ENCODE measurements at regions not wholly inside any gene's neighbourhood (a gene's known extent, or its start where the extent isn't known, plus 50 kb on each side); places are given as distances from the start of the nearest gene placed in this dataset.

DNA sequence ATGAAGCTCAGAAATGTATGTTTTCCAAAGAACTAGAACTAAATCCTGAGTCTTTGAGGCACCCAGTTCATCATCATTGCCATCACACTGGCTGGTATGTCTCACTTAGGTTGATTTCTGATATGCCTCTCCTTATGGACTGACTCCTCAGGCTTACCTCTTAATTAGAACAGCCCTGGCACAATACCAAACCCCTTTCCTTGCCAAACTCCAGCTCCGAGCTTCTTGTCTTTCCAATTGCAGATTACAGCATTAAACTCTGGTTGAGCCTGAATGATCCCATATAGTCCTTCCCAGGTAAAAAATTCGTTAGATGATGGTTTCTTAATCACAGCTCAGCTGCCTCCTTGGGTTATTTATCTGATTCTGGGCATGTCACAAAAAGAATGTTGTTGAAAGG is 66.3 kb downstream of the RTP4 start:
- FAIRE-seq (no peak), DNase-seq (ENCODE audit: low read depth, low spot score) (no peak)
- Histone ChIP-seq H3K36me3 (ENCODE audit: control insufficient read depth in 2 of 2, extremely low read depth in 1 of 2, insufficient read depth in 2 of 2, low read length in 2 of 2) (no peaks in the 10 kb centered on the region), H3K4me3 (replicated peaks in 1 of 3; ENCODE audit: insufficient read depth in 1 of 3, low read depth in 1 of 3, low read length in 3 of 3) (no peak overlapping the region), H2AFZ (ENCODE audit: low read depth, low read length) (no peak overlapping the region), H3K9me3 (replicated peaks; ENCODE audit: control insufficient read depth, insufficient read depth, low read length) (no peaks in the 10 kb centered on the region), H3K27ac (ENCODE audit: insufficient read depth, low read depth, low read length) (no peak overlapping the region), H3K79me2 (ENCODE audit: control insufficient read depth, insufficient read depth, low read length) (no peaks in the 10 kb centered on the region), H3K9me1 (replicated peaks; ENCODE audit: control insufficient read depth, extremely low read depth, insufficient read depth, low read length) (no peaks in the 10 kb centered on the region), H3K27me3 (ENCODE audit: control insufficient read depth in 2 of 2, insufficient read depth in 2 of 2, low read length in 2 of 2) (no peaks in the 10 kb centered on the region), H3K4me2 (ENCODE audit: insufficient read depth, low read length) (no peak overlapping the region), H4K20me1 (replicated peaks; ENCODE audit: control insufficient read depth, extremely low read depth, insufficient read depth, low read length) (no peaks in the 10 kb centered on the region), H3K4me1 (ENCODE audit: control insufficient read depth, extremely low read depth, insufficient read depth, low read length) (no peaks in the 10 kb centered on the region), H3K9ac (replicated peaks; ENCODE audit: extremely low read depth, insufficient read depth, low read length) (no peak overlapping the region)
- CTCF ChIA-PET = no interaction called here
- no peak for TF ChIP-seq JUN (IDR thresholded peaks at IDR 0.05; ENCODE audit: borderline replicate concordance, insufficient read depth, insufficient read length, low read depth)
- TF ChIP-seq EZH2 (IDR thresholded peaks at IDR 0.05; ENCODE audit: borderline replicate concordance, low read depth, low read length, severe bottlenecking) = no peak
- TF ChIP-seq POLR2A (IDR thresholded peaks at IDR 0.05; ENCODE audit: low read depth, low read length) = no peak
- TF ChIP-seq MYC (IDR thresholded peaks at IDR 0.05; ENCODE audit: low read depth, low read length) = no peak
- no peak for TF ChIP-seq CTCF (IDR thresholded peaks at IDR 0.05; ENCODE audit: extremely low read depth in 1 of 2, insufficient read depth in 1 of 2, low read depth in 1 of 2, low read length in 2 of 2)
- TF ChIP-seq POLR2AphosphoS5 (IDR thresholded peaks at IDR 0.05; ENCODE audit: insufficient read depth, low read depth, low read length) = no peak
- TF ChIP-seq GATA2 (IDR thresholded peaks at IDR 0.05; ENCODE audit: insufficient read depth, insufficient read length, low read depth, low read length) = no peak
- TF ChIP-seq MAX (IDR thresholded peaks at IDR 0.05; ENCODE audit: insufficient read depth, insufficient read length) = no peak
- TF ChIP-seq FOS (IDR thresholded peaks at IDR 0.05; ENCODE audit: borderline replicate concordance, insufficient read depth, low read length) = no peak
- no TSS peak for BruUV-seq (replicated peaks)
- POLR2A ChIA-PET = no interaction called here
- intact Hi-C loops (cut with micrococcal nuclease) (no loop called here), dilution Hi-C loops (cut with MboI; ENCODE audit: extremely low pct_ligation_motif_present, low sequenced_read_pairs) (no loop called here)
